IPS-18c (cell line): ENCODE measurements at regions not wholly inside any gene's neighbourhood (a gene's known extent, or its start where the extent isn't known, plus 50 kb on each side); places are given as distances from the start of the nearest gene placed in this dataset.

Experiments used
- H3K4me3 ChIP-seq: 2 replicates; pipeline ENCODE4 v1.7.0; 2013; ENCODE audit warnings: low read depth, mild to moderate bottlenecking, low read length, moderate library complexity; ENCODE audit not compliant: insufficient read depth
- H3K9me3 ChIP-seq: one replicate; pipeline ENCODE4 v1.6.1; 2013; ENCODE audit warnings: mild to moderate bottlenecking, low read length, moderate library complexity; ENCODE audit not compliant: control insufficient read depth, insufficient read depth

- Histone ChIP-seq H3K4me3 (no peak overlapping the region), H3K9me3 (no peaks in the 10 kb centered on the region)
Measured at GRCh38 chr5:3191585-3191984, 404.0 kb upstream of the IRX1 start.

GRCh38 chr5:3190930-3191329 is 404.7 kb upstream of the IRX1 start:
- Histone ChIP-seq H3K4me3 (no peak overlapping the region), H3K9me3 (no peaks in the 10 kb centered on the region)

GRCh38 chr5:3190433-3190832 is 405.2 kb upstream of the IRX1 start:
- H3K4me3 ChIP-seq, result no peak overlapping the region

GRCh38 chr5:3187771-3188425 is 407.7 kb upstream of the IRX1 start:
- H3K4me3 ChIP-seq, result no peak overlapping the region
- no peaks in the 10 kb centered on the region for H3K9me3 ChIP-seq

More at GRCh38 chr5:3190433-3190832, 405.2 kb upstream of the IRX1 start:
- no peaks in the 10 kb centered on the region for H3K9me3 ChIP-seq

- Histone ChIP-seq H3K4me3 (no peak overlapping the region), H3K9me3 (no peaks in the 10 kb centered on the region)
Measured at GRCh38 chr5:3186736-3187405, 408.8 kb upstream of the IRX1 start.

GRCh38 chr5:3186156-3186555 is 409.5 kb upstream of the IRX1 start:
- Histone ChIP-seq H3K9me3 (no peaks in the 10 kb centered on the region), H3K4me3 (no peak overlapping the region)

GRCh38 chr5:3185488-3185887 is 410.1 kb upstream of the IRX1 start:
- H3K9me3 ChIP-seq, result no peaks in the 10 kb centered on the region
- no peak overlapping the region for H3K4me3 ChIP-seq

GRCh38 chr5:3182133-3182876 is 413.3 kb upstream of the IRX1 start:
- H3K9me3 ChIP-seq, result no peaks in the 10 kb centered on the region
- no peak overlapping the region for H3K4me3 ChIP-seq

- no peak overlapping the region for H3K4me3 ChIP-seq
- no peaks in the 10 kb centered on the region for H3K9me3 ChIP-seq
Measured at GRCh38 chr5:3181671-3182070, 414.0 kb upstream of the IRX1 start.

- Histone ChIP-seq H3K9me3 (no peaks in the 10 kb centered on the region), H3K4me3 (no peak overlapping the region)
Measured at GRCh38 chr5:3180636-3181035, 415.0 kb upstream of the IRX1 start.

GRCh38 chr5:3179220-3179619 is 416.4 kb upstream of the IRX1 start:
- no peaks in the 10 kb centered on the region for H3K9me3 ChIP-seq
- H3K4me3 ChIP-seq, result no peak overlapping the region

GRCh38 chr5:3177338-3177737 is 418.3 kb upstream of the IRX1 start:
- no peak overlapping the region for H3K4me3 ChIP-seq
- no peaks in the 10 kb centered on the region for H3K9me3 ChIP-seq

GRCh38 chr5:3175416-3175815 is 420.2 kb upstream of the IRX1 start:
- Histone ChIP-seq H3K4me3 (no peak overlapping the region), H3K9me3 (no peaks in the 10 kb centered on the region)

GRCh38 chr5:3167473-3167872 is 416.0 kb upstream of the IRX2 start:
- Histone ChIP-seq H3K4me3 (no peak overlapping the region), H3K9me3 (peaks cover 4% of the 10 kb centered on the region)

- Histone ChIP-seq H3K4me3 (no peak overlapping the region), H3K9me3 (peaks cover 4% of the 10 kb centered on the region)
Measured at GRCh38 chr5:3163626-3164025, 412.1 kb upstream of the IRX2 start.

GRCh38 chr5:3161672-3162071 is 410.2 kb upstream of the IRX2 start:
- no peaks in the 10 kb centered on the region for H3K9me3 ChIP-seq

GRCh38 chr5:3157214-3157613 is 405.7 kb upstream of the IRX2 start:
- H3K9me3 ChIP-seq, result peaks cover 2% of the 10 kb centered on the region
- H3K4me3 ChIP-seq, result no peak overlapping the region

More at GRCh38 chr5:3161672-3162071, 410.2 kb upstream of the IRX2 start:
- H3K4me3 ChIP-seq, result no peak overlapping the region

- H3K4me3 ChIP-seq, result no peak overlapping the region
- H3K9me3 ChIP-seq, result peaks cover 2% of the 10 kb centered on the region
Measured at GRCh38 chr5:3155717-3156116, 404.2 kb upstream of the IRX2 start.
